GM18909 (cell line): ENCODE measurements at regions not wholly inside any gene's neighbourhood (a gene's known extent, or its start where the extent isn't known, plus 50 kb on each side); places are given as distances from the start of the nearest gene placed in this dataset.
"Not testable (repeated sequence)": the region's sequence is repeated elsewhere in the genome, so short reads cannot be mapped to it uniquely, and the experiment has no call there.

Experiments
- ATAC-seq: cut with Tn5 transposase; IDR thresholded peaks from one replicate; pipeline ENCODE4 v1.9.1; 2021; ENCODE audit warnings: mild to moderate bottlenecking; ENCODE audit not compliant: unreplicated experiment, poor library complexity

DNA sequence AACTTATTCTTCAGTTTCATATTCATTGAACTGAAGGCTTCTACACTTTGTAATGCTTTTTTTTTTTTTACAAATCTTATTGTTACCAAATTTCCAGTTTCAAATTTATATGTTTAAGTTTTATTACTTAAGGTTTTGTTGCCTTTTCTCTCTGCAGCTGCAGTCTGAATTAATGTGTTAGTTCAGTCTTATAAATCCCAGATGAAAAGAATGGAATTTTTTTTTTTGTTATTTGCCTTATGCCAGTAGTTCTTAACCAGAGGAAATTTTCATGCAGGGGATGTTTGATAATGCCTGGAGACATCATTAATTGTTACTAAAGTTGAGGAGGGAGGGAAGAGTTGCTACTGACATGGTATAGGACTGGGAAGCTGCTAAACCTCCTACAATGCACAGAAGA, 367.9 kb upstream of the SPRY2 start:
- ATAC-seq, result no peak

GRCh38 chr13:80707000-80707983, 366.4 kb upstream of the SPRY2 start:
- ATAC-seq, result no peak

GRCh38 chr13:80706164-80706471, 365.2 kb upstream of the SPRY2 start:
- no peak for ATAC-seq

- no peak for ATAC-seq
Measured at GRCh38 chr13:80705371-80706163, 364.6 kb upstream of the SPRY2 start.

GRCh38 chr13:80704369-80704768, 363.4 kb upstream of the SPRY2 start:
- no peak for ATAC-seq

DNA sequence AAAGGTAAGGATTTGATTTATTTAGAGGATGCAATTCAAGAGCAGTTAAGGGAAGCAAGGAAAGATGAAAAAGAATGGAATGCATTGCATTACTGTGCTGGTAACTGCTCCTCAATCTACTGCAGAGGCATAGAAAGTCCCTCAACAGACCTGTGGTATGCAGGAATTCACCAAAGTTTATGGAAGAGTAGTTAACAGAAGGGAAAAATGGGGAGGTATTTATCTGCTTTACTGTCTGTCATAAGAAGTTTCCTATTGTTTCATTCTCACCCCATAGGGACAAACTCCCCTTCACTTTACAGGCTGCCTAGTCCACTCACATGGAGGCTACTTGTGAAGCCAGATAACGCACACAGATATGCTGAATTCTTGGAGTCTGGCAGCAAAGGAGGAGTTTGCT, 354.9 kb upstream of the SPRY2 start:
- no peak for ATAC-seq

DNA sequence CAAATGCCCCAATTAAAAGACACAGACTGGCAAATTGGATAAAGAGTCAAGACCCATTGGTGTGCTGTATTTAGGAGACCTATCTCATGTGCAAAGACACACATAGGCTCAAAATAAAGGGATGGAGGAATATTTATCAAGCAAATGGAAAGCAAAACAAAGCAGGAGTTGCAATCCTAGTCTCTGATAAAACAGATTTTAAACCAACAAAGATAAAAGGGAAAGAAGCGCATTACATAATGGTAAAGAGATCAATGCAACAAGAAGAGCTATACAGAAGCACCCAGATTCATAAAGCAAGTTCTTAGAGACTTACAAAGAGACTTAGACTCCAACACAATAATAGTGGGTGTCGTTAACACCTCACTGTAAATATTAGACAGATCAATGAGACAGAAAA, 350.9 kb upstream of the SPRY2 start:
- not testable (repeated sequence) for ATAC-seq

DNA sequence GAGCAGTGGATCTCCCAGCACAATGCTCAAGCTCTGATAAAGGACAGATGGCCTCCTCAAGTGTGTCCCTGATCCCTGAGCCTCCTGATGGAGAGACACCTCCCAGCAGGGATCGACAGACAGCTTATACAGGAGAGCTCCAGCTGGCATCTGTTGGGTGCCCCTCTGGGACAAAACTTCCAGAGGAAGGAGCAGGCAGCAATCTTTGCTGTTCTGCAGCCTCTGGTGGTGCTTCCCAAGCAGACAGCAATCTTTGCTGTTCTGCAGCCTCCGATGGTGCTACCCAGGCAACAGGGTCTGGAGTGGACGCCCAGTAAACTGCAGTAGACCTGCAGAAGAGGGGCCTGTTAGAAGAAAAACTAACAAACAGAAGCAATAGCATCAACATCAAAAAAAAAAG, 349.3 kb upstream of the SPRY2 start:
- no peak for ATAC-seq

DNA sequence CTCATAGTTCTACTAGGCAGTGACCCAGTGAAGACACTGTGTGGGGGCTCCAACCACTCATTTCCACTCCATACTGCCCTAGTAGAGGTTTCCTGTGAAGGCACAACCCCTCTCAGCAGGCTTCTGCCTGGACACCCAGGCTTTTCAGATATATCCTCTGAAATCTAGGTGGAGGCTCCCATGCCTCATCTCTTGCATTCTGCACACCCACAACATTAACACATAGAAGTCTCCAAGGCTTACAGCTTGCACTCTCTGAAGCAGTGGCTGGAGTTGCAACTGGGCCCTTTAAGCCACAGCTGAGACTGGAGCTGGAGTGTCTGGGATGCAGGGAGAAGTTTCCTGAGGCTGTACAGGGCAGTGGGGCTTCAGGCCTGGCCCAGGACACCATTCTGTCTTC, 347.7 kb upstream of the SPRY2 start:
- no peak for ATAC-seq

- no peak for ATAC-seq
Measured at GRCh38 chr13:80685942-80686341, 345.0 kb upstream of the SPRY2 start.

DNA sequence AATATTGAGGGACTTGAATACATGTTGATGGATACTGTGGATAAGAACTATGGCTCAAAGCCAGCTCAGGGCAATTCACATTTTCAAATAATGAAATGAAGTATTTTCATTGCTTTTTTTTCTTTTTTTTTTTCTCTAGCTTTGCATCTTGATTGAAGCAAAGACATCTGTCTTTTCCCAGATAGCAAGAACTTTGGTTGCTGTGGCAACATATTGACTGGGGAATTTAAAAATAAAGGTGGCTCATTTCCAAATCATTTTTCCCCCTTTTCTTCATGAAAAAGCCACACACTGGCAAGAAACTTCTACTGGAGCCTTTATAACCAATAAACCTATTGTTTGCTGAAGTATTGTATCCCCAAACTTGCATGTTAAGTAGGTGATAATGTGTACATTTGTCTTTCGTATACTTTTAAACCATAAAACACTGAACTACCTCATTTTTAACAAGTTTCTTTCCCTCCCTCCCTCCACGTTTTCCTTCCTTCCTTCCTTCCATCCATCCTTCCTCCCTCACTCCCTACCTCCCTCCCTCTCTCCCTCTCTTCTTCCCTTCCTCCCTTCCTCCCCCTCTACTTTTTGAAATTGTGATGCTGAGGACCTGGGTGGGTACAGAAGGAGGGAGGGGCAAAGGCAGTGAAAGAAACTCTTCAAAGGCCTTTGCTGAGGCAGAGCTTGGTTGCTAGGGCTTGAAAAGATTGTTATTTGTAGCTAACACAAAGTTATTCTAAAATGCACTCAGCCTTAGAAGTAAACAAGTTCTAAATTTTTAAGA, 343.5 kb upstream of the SPRY2 start:
- ATAC-seq, result no peak

GRCh38 chr13:80680786-80681366, 339.9 kb upstream of the SPRY2 start:
- ATAC-seq, result no peak

DNA sequence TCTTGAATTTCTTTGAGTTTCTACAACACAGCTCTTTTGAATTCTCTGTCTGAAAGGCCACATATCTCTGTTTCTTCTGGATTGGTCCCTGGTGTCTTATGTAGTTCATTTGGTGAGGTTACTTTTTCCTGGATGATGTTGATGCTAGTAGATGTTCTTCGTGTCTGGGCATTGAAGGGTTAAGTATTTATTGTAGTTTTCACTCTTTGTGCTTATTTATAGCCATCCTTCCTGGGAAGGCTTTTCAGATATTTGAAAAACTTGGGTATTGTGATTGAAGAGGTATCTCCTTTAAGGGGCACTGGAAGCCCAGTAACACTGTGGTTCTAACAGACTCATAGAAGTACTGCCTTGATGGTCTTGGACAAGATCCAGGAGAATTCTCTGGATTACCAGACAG, 338.5 kb upstream of the SPRY2 start:
- no peak for ATAC-seq

DNA sequence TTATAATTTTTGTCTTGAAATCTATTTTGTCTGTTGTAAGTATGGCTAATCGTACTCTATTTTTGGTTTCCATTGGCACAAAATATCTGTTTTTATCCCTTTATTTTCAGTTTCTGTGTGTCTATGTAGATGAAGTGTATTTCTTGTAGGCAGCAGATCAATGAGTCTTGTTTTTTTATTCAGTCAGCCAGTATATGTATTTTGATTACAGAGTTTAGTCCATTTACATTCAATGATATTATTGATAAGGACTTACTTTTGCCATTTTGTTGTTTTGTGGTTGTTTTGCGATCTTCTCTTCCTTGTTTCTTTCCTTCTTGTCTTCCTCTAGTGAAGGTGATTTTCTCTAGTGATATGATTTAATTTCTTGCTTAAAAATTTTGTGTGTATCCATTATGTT, 336.3 kb upstream of the SPRY2 start:
- no peak for ATAC-seq

DNA sequence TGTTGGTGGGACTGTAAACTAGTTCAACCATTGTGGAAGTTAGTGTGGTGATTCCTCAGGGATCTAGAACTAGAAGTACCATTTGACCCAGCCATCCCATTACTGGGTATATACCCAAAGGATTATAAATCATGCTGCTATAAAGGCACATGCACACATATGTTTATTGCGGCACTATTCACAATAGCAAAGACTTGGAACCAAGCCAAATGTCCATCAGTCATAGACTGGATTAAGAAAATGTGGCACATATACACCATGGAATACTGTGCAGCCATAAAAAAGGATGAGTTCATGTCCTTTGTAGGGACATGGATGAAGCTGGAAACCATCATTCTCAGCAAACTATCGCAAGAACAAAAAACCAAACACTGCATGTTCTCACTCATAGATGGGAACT, 334.5 kb upstream of the SPRY2 start:
- ATAC-seq, result not testable (repeated sequence)

DNA sequence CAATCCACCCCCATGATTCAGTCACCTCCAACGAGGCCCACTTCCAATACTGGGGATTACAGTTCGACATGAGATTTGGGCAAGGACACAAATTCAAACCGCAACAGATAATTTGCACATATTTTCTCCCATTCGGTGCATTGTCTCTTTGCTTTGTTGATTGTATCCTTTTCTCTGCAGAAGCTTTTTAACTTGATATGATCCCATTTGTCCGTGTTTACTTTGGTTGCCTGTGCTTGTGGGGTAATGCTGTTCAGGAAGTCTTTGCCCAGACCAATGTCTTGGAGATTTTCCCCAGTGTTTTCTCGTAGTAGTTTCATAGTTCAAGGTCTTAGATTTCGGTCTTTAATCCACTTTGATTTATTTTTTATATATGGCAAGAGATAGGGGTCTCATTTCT, 330.8 kb upstream of the SPRY2 start:
- ATAC-seq, result no peak

DNA sequence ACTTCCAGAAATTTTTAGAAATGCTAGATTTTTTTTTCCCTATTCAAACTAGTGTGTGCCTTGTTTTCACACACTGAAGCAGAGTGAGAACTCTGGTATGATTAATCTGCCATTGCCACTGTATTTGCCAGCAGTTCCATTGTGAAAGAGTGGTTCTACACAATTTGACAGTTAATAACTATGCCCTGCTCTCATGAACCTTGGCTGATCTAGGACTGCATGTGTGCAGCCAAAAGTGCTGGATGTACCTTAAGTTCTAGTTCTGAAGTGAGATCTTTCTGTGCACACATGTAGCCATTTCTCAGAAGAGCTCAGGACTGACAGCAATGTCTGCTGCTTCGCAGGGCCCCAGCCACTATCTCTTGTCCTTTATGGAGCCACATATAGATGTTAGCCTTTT, 328.2 kb upstream of the SPRY2 start:
- ATAC-seq, result no peak

- ATAC-seq, result no peak
Measured at GRCh38 chr13:80668452-80668851, 327.5 kb upstream of the SPRY2 start.

DNA sequence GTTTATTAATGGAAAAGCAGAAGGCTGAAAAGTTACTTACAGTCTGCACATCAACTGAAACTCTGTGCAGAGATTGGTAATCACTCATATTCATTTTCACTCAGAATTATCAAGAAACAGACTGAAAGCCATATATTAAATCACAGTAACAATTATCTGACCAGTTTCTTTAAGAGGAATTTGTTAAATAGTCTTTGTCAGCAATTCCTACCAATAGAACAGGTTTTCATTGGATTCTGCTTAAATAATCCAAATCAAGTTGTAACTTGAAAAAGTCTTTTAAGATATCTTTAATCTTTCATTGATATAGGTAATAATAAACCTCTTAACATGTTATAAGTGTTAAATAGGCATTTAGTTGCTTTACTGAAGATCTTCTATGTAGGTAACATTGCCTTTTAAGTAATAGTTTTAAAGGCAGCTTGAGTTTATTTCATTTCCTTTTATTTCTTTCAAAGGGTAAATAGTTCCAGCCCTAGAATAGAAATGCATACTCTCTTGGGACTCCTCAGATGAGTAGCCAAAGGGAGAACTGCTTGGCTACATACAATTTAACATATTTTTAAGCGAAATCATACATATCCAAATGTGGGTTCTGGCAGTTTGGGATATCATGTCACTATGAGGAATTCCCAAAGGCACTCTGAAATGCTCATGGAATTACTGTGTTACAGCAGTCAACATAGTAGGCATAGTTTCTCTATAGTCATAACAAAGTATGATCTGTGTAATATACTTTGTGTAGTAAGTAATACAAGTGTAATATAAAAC, 326.0 kb upstream of the SPRY2 start:
- no peak for ATAC-seq
